WTC11 (cell line): ENCODE measurements at regions not wholly inside any gene's neighbourhood (a gene's known extent, or its start where the extent isn't known, plus 50 kb on each side); places are given as distances from the start of the nearest gene placed in this dataset.

Experiments used
- ATAC-seq: fragments of 200-7000 bp; cut with Tn5 transposase; 2 replicates; pipeline ENCODE4 v1.10.0; 2021; ENCODE audit warnings: mild to moderate bottlenecking, moderate library complexity
- CTCF ChIA-PET: fragments of 300-600 bp; sonication (Branson Sonifier 250); formaldehyde crosslinking; loops from one replicate; lab custom pipeline; 2021; ENCODE audit warnings: antibody characterized with exemption; lab: Charles Lee
- POLR2A ChIA-PET: fragments of 350-600 bp; sonication (Branson Sonifier 250); formaldehyde crosslinking; loops from one replicate; lab custom pipeline; 2021; ENCODE audit warnings: antibody characterized with exemption; lab: Charles Lee
- DNase-seq: peaks from one replicate; pipeline ENCODE4 v3.0.0; 2021; ENCODE audit warnings: low spot score
- H3K27ac Mint-ChIP-seq: 2 replicates; pipeline ENCODE4 v1.8.0; 2021; ENCODE audit warnings: mixed read lengths
- H3K27me3 Mint-ChIP-seq: 2 replicates; pipeline ENCODE4 v1.8.0; 2021; ENCODE audit warnings: low read depth, mild to moderate bottlenecking, moderate library complexity, mixed read lengths
- H3K36me3 Mint-ChIP-seq: 2 replicates; pipeline ENCODE4 v1.8.0; 2021; ENCODE audit warnings: mixed read lengths
- H3K4me1 Mint-ChIP-seq: 2 replicates; pipeline ENCODE4 v1.8.0; 2022; ENCODE audit warnings: mixed read lengths
- H3K4me3 Mint-ChIP-seq: 2 replicates; pipeline ENCODE4 v1.8.0; 2021; ENCODE audit warnings: mild to moderate bottlenecking, moderate library complexity, mixed read lengths
- H3K9me3 Mint-ChIP-seq: 2 replicates; pipeline ENCODE4 v1.8.0; 2021; ENCODE audit warnings: mixed read lengths
- ATF1 ChIP-seq: sonication (generic); formaldehyde crosslinking; IDR thresholded peaks from 2 replicates; pipeline ENCODE4 v1.8.1; 2023; ENCODE audit warnings: mild to moderate bottlenecking, moderate library complexity, missing genetic modification reagents
- ESRRA ChIP-seq: sonication (generic); formaldehyde crosslinking; IDR thresholded peaks from 2 replicates; pipeline ENCODE4 v1.8.1; 2022; ENCODE audit warnings: mild to moderate bottlenecking, missing genetic modification reagents, borderline replicate concordance
- HMGA2 ChIP-seq: fragments of 250-450 bp; sonication (Bioruptor Pico); IDR thresholded peaks from 2 replicates; pipeline ENCODE4 v1.4.0; 2021; ENCODE audit warnings: mild to moderate bottlenecking, moderate library complexity
- JAZF1 ChIP-seq: fragments of 250-450 bp; sonication (Bioruptor Pico); IDR thresholded peaks from 2 replicates; pipeline ENCODE4 v1.9.0; 2021; ENCODE audit warnings: moderate library complexity, mild to moderate bottlenecking, inconsistent platforms
- NFE2L1 ChIP-seq: sonication (generic); formaldehyde crosslinking; IDR thresholded peaks from 2 replicates; pipeline ENCODE4 v1.8.1; 2023; ENCODE audit warnings: missing genetic modification reagents
- SMAD3 ChIP-seq: sonication (generic); formaldehyde crosslinking; IDR thresholded peaks from 2 replicates; pipeline ENCODE4 v1.8.0; 2022; ENCODE audit warnings: missing genetic modification reagents, mild to moderate bottlenecking, borderline replicate concordance
- ZNF138 ChIP-seq: sonication (generic); formaldehyde crosslinking; conservative IDR thresholded peaks from 2 replicates; pipeline ENCODE4 v1.8.1; 2022; ENCODE audit warnings: mild to moderate bottlenecking, moderate library complexity, missing genetic modification reagents
- ZNF263 ChIP-seq: sonication (generic); formaldehyde crosslinking; IDR thresholded peaks from 2 replicates; pipeline ENCODE4 v1.8.1; 2022; ENCODE audit warnings: low read depth, mild to moderate bottlenecking, moderate library complexity, missing genetic modification reagents
- TF ChIP-seq, protein P1 (sequence below): sonication (generic); formaldehyde crosslinking; IDR thresholded peaks from 2 replicates; pipeline ENCODE4 v1.8.1; 2023; ENCODE audit warnings: mild to moderate bottlenecking, missing genetic modification reagents, moderate library complexity
- TF ChIP-seq, protein P2 (sequence below): fragments of 250-450 bp; sonication (Bioruptor Pico); IDR thresholded peaks from 2 replicates; pipeline ENCODE4 v2.1.2; 2022; ENCODE audit warnings: mild to moderate bottlenecking, moderate library complexity
- TF ChIP-seq, protein P3 (sequence below): fragments of 250-450 bp; sonication (Bioruptor Pico); IDR thresholded peaks from 2 replicates; pipeline ENCODE4 v1.9.0; 2021; ENCODE audit warnings: moderate library complexity, mild to moderate bottlenecking, inconsistent platforms, borderline replicate concordance
- TF ChIP-seq, protein P4 (sequence below): sonication (generic); formaldehyde crosslinking; IDR thresholded peaks from 2 replicates; pipeline ENCODE4 v1.8.1; 2023; ENCODE audit warnings: mild to moderate bottlenecking, missing genetic modification reagents, moderate library complexity
- TF ChIP-seq, protein P5 (sequence below): sonication (generic); formaldehyde crosslinking; IDR thresholded peaks from 2 replicates; pipeline ENCODE4 v1.8.1; 2022; ENCODE audit warnings: mild to moderate bottlenecking, missing genetic modification reagents, moderate library complexity, borderline replicate concordance
- TF ChIP-seq, protein P6 (sequence below): sonication (generic); formaldehyde crosslinking; IDR thresholded peaks from 2 replicates; pipeline ENCODE4 v1.8.0; 2022; ENCODE audit warnings: mild to moderate bottlenecking, missing genetic modification reagents
- TF ChIP-seq, protein P7 (sequence below): fragments of 250-450 bp; sonication (Bioruptor Pico); conservative IDR thresholded peaks from 2 replicates; pipeline ENCODE4 v1.9.0; 2021; ENCODE audit warnings: mild to moderate bottlenecking
- TF ChIP-seq, protein P8 (sequence below): sonication (generic); formaldehyde crosslinking; IDR thresholded peaks from 2 replicates; pipeline ENCODE4 v1.8.0; 2023; ENCODE audit warnings: missing genetic modification reagents

DNA sequence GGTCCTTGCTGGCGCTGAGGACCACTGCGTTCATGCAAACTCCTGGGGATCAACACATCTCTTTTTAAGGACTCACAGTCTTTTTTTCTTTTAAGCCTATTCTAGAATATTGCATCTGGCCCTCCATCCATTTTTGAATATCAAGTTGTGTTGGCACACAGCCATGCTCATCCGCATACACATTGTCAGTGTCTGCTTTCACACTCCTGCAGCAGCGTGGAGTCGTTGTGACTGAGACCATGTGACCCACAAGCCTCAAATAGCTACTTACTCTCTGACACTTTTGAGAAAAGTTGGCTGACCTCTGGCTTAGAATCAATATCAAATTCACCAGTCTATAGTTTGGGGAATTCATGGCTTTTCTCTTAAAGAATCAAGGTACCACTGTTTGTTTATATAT lies 191.8 kb upstream of the S100G start:
- H3K4me3 Mint-ChIP-seq, result no peak overlapping the region
- TF ChIP-seq, protein P1, sequence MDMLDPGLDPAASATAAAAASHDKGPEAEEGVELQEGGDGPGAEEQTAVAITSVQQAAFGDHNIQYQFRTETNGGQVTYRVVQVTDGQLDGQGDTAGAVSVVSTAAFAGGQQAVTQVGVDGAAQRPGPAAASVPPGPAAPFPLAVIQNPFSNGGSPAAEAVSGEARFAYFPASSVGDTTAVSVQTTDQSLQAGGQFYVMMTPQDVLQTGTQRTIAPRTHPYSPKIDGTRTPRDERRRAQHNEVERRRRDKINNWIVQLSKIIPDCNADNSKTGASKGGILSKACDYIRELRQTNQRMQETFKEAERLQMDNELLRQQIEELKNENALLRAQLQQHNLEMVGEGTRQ (CRISPR knock-in tag), result peak; percentile 27; the same call in 1 of the 2 replicates
- TF ChIP-seq, protein P2, sequence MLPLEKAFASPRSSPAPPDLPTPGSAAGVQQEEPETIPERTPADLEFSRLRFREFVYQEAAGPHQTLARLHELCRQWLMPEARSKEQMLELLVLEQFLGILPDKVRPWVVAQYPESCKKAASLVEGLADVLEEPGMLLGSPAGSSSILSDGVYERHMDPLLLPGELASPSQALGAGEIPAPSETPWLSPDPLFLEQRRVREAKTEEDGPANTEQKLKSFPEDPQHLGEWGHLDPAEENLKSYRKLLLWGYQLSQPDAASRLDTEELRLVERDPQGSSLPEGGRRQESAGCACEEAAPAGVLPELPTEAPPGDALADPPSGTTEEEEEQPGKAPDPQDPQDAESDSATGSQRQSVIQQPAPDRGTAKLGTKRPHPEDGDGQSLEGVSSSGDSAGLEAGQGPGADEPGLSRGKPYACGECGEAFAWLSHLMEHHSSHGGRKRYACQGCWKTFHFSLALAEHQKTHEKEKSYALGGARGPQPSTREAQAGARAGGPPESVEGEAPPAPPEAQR (CRISPR knock-in tag), result no peak
- TF ChIP-seq, protein P3, sequence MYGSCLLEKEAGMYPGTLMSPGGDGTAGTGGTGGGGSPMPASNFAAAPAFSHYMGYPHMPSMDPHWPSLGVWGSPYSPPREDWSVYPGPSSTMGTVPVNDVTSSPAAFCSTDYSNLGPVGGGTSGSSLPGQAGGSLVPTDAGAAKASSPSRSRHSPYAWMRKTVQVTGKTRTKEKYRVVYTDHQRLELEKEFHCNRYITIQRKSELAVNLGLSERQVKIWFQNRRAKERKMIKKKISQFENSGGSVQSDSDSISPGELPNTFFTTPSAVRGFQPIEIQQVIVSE (CRISPR knock-in tag), result no peak
- TF ChIP-seq ZNF138 (CRISPR knock-in tag) (no peak), HMGA2 (CRISPR knock-in tag) (no peak)
- TF ChIP-seq, protein P4, sequence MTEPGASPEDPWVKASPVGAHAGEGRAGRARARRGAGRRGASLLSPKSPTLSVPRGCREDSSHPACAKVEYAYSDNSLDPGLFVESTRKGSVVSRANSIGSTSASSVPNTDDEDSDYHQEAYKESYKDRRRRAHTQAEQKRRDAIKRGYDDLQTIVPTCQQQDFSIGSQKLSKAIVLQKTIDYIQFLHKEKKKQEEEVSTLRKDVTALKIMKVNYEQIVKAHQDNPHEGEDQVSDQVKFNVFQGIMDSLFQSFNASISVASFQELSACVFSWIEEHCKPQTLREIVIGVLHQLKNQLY (CRISPR knock-in tag), result no peak
- TF ChIP-seq, all 79 proteins: peak for 1
- no peaks in the 10 kb centered on the region; the same call in 1 of the 2 replicates for H3K27me3 Mint-ChIP-seq
- peaks cover 32% of the 10 kb centered on the region for H3K4me1 Mint-ChIP-seq
- no peak for DNase-seq
- H3K9me3 Mint-ChIP-seq, result no peaks in the 10 kb centered on the region
- no peak overlapping the region for H3K27ac Mint-ChIP-seq
- ChIA-PET CTCF (no interaction called here), POLR2A (no interaction called here)
- ATAC-seq, result no peak
- peaks cover 6% of the 10 kb centered on the region; the same call in 1 of the 2 replicates for H3K36me3 Mint-ChIP-seq

DNA sequence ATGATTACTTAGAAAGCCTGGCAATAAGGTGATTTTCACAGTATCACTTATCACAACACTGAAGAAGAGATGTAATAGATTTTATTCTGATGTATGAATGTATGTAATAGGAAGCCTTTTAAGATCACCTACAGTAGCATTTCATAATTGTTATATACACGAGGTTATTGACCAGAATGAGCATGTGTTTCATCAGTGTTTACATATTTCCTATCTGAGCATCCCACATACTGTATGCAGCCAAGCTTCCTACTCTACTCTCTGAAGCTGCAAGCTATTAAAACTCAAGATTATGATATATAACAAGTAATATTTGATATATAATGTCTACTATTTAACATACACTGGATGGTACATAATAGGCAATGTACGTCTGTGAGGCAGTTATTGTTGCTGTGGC lies 190.9 kb upstream of the S100G start:
- Mint-ChIP-seq H3K9me3 (no peaks in the 10 kb centered on the region), H3K4me1 (peaks cover 36% of the 10 kb centered on the region), H3K4me3 (no peak overlapping the region), H3K27ac (no peak overlapping the region), H3K27me3 (no peaks in the 10 kb centered on the region; the same call in 1 of the 2 replicates), H3K36me3 (peaks cover 6% of the 10 kb centered on the region; the same call in 1 of the 2 replicates)
- no peak for TF ChIP-seq ESRRA (CRISPR knock-in tag)
- no peak for TF ChIP-seq NFE2L1 (CRISPR knock-in tag)
- TF ChIP-seq ATF1 (CRISPR knock-in tag), result no peak
- TF ChIP-seq JAZF1 (CRISPR knock-in tag), result no peak
- TF ChIP-seq, protein P5, sequence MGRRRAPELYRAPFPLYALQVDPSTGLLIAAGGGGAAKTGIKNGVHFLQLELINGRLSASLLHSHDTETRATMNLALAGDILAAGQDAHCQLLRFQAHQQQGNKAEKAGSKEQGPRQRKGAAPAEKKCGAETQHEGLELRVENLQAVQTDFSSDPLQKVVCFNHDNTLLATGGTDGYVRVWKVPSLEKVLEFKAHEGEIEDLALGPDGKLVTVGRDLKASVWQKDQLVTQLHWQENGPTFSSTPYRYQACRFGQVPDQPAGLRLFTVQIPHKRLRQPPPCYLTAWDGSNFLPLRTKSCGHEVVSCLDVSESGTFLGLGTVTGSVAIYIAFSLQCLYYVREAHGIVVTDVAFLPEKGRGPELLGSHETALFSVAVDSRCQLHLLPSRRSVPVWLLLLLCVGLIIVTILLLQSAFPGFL (CRISPR knock-in tag), result no peak
- TF ChIP-seq, protein P6, sequence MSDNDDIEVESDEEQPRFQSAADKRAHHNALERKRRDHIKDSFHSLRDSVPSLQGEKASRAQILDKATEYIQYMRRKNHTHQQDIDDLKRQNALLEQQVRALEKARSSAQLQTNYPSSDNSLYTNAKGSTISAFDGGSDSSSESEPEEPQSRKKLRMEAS (CRISPR knock-in tag), result no peak
- no peak for TF ChIP-seq ZNF263 (CRISPR knock-in tag)
- no peak for TF ChIP-seq SMAD3 (CRISPR knock-in tag)
- TF ChIP-seq, protein P7, sequence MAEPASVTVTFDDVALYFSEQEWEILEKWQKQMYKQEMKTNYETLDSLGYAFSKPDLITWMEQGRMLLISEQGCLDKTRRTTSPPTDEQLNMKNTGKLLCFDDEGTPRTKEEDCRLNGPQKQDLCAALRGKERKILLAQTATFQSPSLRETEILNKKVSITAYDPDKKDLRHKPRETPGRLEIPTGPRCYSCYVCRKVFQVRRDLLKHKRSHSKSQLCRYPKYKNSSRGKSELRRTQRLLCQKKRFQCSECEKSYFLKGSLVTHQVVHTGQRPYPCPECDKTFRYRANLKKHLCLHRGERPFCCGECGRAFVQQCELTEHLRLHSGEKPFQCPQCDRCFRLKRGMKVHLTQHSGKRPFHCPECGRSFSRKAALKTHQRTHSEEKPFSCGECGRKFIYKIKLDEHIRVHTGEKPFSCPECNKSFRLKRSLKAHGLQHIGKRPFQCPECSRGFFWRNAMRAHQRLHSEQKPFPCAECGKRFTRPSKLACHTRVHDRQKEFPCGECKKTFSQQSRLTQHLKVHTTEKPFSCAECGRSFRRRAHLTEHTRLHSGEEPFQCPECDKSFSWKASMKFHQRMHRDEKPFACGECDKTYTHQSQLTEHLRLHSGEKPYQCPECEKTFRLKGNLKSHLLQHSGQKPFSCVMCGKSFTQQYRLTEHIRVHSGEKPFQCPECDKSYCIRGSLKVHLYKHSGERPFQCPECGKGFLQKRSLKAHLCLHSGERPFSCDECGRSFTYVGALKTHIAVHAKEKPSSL (CRISPR knock-in tag), result no peak
- TF ChIP-seq, protein P8, sequence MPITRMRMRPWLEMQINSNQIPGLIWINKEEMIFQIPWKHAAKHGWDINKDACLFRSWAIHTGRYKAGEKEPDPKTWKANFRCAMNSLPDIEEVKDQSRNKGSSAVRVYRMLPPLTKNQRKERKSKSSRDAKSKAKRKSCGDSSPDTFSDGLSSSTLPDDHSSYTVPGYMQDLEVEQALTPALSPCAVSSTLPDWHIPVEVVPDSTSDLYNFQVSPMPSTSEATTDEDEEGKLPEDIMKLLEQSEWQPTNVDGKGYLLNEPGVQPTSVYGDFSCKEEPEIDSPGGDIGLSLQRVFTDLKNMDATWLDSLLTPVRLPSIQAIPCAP (CRISPR knock-in tag), result no peak
- DNase-seq, result no peak
- ChIA-PET CTCF (no interaction called here), POLR2A (no interaction called here)
- no peak for ATAC-seq
